HG02588 (cell line): ENCODE measurements at regions not wholly inside any gene's neighbourhood (a gene's known extent, or its start where the extent isn't known, plus 50 kb on each side); places are given as distances from the start of the nearest gene placed in this dataset.
"Not testable (repeated sequence)": the region's sequence is repeated elsewhere in the genome, so short reads cannot be mapped to it uniquely, and the experiment has no call there.

Source experiments
- ATAC-seq: cut with Tn5 transposase; IDR thresholded peaks from one replicate; pipeline ENCODE4 v1.9.1; 2021; ENCODE audit warnings: mild to moderate bottlenecking, moderate library complexity; ENCODE audit not compliant: unreplicated experiment

DNA sequence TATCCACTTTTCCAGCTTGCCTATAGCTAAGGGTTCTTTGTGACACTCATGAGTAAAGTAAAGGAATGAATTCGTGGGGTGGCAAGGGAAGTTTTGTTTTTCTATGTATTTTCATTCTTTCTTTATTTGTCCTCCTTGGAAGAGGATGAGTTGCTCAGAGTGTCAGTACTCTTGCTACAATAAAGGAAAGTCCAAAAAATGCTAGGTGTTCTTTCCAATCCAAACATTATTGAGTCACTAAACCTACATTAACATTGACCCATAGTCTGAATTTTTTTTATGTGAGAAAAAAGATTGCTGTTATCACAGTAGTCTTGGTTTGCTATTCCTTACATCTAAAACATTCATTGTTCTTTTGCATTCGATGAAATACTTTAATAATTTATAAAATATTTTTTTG, 959.9 kb upstream of the ADGRL4 start:
- ATAC-seq: no peak

DNA sequence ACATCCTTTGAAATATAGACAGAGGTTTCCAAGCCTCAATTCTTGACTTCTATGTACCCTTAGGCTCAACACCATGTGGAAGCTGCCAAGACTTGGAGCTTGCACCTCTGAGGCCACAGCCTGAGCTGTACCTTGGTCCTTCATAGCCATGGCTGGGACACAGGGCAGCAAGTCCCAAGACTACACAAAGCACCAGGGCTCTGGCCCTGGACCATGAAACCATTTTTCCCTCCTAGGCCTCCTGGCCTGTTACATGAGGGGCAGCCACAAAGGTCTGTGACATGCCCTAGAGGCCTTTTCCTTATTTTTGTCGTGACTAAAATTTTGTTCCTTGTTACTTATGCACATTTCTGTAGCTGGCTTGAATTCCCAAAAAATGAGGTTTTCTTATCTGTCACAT, 953.1 kb upstream of the ADGRL4 start:
- ATAC-seq: no peak

DNA sequence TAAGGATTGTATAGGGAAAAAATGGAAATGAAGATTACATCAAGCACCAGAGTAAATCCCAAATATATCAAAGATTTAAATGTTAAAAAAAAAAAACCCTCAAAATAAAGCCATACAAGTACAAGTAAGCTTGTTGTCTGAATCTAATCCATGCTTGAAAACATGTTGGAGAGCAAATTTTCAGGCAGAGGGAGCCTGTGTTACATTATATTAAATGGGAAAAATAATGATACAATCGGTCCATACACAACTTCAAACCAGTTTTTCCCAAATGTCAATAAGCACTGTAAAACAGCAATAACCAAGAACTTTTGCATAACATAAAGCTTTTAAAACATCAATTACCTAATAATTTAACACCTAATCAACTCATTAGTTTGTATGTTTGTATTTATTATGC, 949.4 kb upstream of the ADGRL4 start:
- no peak for ATAC-seq

DNA sequence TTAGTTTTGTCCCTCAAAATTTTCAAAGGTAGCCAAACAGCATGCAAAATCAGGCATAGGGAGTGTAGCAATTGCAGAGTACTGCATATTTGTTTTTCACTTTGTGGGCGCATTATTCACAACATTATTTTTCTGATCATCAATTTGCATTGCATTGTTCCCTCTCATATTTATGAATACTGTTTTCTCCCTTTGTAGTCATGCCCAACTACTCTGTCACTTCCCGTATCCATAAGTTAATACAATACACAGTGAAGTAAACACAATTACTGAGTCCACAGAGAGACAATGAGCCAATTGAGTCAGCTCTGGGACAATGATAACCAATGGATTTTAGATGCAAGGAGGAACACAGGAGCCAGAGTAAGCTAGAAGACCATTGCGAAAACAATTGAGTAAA, 944.0 kb upstream of the ADGRL4 start:
- ATAC-seq: no peak

DNA sequence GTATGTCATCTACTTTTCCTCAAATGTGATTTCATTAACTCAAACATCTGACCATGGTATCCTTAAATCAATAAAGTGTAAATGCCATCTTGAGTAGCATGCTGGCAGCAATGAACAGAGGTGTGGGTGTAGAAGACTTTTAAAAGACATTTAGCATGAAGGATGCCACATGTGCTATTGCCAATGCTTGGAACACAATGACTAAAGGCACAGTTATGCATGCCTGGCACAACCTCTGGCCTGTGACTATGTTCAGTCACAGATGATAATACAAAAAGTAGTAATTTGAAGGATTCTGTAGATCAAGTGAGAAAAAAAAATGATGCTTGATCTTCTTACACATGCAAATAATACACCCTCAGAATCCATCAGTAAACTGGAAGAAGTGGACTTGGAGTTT, 938.9 kb upstream of the ADGRL4 start:
- ATAC-seq: no peak

DNA sequence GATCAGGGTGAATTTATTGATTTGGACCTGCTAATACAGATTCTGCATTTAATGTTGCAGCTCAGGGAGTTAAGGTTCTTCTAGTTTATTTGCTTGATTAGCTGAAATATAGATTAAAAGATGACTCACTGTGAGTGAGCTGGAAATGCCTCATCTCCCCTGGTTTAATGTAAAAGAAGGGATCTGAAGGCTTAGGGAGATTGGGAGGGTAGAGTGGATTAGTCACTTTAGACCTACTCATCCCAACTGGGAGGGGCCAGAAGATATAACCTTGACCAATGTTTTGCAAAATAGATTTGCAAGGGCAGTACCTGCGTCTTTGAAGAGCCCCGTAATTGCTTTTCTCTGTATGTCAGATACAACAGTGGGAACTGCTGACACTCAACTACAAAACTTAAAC, 922.8 kb upstream of the ADGRL4 start:
- ATAC-seq: no peak

DNA sequence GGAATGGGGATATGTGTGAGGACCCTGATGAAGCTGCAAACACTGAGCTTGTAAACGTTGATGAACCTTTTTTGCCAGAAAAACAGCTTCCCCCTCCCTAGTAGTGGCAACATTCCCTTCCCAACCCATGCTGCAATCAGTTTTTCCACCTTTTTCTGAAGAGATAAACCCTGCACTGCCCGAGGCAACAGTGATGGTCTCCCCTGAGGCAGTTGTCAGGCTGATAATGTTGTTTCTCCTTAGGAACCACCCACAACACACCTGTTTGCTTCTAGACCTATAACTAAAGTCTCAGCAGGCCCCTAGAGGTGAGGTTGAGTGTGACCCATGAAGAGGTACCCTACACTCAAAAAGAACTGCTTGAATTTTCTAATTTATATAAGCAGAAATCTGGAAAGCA, 922.4 kb upstream of the ADGRL4 start:
- no peak for ATAC-seq

DNA sequence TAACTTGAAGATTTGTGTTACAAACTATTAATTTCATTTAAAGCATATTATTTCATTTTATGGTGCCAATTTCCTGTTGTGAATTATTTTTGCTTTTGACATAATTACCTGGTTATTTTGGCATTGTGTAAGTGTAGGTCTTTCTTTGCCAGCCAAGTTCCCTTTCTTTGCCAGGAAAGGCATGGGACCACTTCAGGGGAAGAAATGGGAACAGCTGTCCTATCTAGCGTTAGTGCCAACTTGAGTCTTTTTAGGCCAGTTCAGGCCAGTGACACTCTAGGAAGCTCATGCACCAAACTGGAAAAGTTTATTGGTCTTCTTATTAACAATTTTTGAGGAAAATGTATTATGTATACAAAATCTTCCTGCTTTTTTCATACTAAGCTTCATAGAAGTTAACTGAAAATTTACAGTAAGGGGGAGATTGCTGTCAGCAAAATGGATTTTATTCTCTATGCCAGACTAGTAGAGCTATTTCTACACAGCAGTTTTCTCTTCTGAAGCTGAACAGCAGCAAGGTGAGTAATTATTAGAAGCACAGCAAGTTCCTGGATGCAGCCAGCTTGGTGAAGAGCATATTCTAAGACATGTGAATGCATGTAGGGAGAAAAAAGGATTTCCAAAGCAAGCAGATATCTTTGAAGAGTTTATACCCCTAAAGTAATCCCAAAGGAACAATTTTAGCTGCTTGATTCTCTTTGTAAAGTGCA, 914.6 kb upstream of the ADGRL4 start:
- ATAC-seq: no peak

DNA sequence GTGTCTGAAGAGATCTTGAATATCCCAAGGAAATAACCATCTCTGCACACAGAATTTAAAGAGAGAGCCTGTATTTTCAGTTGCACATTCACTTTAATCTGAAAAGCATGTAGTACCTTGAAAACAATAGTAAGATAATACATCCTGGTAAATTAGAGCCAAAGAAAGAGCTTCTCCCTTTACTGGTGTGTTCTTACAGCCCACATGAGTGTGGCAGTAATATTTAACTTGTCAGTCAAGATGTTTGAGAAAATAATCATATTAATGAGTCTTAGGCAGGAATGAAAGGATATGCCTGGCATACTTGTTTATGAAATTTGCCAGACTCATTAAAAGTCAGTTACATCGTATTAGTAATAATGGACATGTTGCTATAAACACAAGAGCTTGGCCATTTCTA, 908.4 kb upstream of the ADGRL4 start:
- ATAC-seq: no peak

DNA sequence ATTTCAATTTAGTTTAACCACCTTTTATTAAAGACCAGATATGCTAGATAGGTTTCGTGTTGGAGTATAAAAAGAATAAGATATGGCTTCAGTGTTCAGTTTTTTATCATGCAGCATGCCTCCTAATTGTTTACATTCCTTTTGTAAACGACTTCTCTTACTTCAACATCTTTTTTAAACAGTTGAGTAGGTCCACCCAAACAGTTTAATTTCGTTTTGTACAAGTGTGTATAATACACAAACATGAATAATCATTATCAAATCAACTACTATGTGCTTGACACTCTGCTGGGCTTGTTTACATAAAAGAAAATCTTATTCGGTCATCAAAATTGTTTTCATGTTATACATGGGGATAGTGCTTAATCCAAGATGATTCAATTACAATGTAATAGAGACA, 906.3 kb upstream of the ADGRL4 start:
- ATAC-seq: no peak

DNA sequence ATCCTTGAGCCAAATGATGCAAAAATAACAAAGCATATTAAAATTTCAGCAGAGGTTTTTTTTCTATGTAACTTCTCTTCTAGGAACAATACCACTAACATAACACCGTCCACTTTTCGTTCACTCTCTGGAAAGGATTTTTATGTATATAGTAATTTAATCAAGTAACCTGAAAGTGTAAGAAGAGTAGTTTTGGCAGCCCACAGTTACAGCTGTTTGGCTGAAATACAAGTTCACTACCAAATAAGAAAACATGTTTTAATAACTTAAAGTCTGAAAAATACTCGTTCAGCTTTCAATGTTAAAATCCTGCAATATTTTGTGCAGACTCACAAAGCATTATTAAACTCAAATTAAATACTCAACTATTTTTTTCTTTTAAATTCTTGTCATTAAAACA, 896.8 kb upstream of the ADGRL4 start:
- no peak for ATAC-seq

DNA sequence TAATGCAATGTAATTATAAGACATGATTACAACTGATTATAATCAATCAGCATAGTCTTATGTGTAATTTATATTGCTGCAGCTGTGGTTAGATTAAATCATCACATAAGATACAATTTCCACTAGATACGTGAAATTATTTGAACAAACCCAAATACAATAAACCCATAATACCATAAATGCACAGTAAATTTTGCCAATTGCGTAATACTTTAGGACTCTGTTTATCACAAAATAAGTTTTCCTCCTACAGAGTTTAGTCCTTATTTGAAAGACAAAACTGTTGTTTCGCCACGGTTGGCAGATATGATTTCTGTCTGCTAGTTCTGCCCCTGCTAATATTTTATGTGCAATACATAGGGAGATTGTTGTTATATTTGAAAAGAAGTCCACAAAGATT, 895.9 kb upstream of the ADGRL4 start:
- no peak for ATAC-seq

DNA sequence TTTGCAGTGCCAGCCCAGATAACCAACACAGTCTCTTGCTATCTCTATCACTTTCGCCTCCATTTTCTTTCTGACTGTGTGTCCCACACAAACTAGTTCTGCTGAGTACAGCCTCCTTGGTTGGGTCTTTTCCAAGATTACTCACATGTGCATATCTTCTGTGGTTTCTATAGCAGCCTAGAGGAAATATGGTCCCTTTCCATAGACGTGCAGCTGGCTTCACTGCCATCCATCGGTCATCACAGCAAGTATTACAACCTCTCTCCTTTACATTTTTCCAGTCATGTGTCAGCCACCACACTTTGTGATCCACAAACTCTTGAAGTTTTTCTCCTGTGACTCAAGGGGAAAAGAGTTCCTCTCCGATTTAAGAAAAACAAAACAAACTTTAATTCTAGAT, 893.4 kb upstream of the ADGRL4 start:
- no peak for ATAC-seq

DNA sequence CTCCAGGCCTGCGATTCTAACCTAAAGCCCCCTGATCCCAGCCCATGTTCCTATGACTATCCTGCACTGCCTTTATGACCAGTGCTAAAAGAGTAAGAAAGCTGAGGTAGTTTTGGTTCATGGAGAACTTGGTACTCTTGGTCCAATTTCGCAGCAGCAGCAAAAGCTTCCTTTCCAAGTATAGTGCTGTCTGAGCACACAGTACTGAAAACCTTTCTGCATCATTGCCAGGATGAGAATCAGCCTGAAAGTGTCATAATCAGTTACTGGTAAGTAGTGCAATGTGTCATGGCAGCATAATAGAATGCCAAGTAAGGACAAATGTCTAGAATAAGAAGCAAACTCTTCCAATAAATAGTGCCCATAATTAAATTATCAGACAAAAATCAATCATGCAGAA, 889.6 kb upstream of the ADGRL4 start:
- ATAC-seq: no peak

DNA sequence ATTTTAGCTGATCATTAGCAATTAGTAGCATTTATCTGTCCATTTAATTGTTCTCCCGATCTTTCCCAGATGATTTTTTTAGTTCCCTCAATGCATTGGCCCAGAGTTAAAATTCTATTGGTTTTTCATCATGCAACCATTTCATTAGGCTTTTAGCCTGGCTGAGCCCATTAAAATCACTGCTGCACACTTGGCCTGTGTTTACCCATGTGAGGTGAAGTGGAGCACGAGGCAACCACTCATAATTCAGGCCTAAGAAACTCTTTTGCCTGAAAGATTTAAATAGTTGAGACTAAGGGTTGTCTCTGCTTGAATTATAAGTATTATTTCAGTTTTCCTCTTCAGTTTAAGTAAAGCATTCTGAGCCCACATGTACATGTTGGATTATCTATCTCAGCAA, 889.0 kb upstream of the ADGRL4 start:
- ATAC-seq: no peak

DNA sequence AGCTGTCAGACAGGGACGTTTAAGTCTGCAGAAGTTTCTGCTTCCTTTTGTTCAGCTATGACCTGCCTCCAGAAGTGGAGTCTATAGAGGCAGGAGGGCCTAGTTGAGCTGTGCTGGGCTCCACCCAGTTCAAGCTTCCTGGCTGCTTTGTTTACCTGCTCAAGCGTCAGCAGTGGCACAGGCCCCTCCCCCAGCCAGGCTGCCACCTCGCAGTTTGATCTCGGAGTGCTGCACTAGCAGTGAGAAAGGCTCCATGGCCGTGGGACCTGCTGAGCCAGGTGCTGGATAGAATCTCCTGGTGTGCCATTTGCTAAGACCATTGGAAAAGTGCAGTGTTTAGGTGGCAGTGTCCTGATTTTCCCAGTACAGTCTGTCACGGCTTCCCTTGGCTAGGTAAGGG, 887.6 kb upstream of the ADGRL4 start:
- ATAC-seq: not testable (repeated sequence)

DNA sequence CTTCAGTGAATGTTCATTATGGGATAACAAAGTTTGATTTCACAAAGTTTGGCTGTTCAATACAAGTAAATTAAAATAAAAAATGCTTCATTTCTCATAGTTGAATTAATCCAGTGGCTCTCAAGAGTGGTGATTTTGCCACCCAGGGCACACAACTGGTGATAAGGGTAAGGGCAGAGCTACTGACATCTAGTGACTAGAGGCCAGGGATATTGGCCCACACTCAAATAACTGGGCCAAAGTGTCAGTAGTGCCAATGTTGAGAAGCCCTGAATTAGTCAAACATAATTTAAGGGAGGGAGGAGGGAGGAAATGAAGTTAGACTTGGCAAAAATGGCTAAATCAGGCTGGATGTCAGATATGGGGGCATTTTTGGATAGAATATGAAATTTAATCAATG, 880.5 kb upstream of the ADGRL4 start:
- ATAC-seq: no peak

DNA sequence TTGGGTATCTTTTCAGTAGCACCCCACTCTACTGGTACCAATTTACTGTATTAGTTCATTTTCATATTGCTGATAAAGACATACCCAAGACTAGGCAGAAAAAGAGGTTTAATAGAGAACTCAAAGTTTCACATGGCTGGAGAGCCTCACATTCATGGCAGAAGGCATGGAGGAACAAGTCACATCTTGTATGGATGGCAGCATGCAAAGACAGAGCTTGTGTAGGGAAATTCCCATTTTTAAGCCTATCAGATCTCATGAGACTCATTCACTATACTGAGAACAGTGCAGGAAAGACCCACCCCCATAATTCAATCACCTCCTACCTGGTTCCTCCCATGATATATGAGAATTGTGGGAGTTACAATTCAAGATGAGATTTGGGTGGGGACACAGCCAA, 878.6 kb upstream of the ADGRL4 start:
- ATAC-seq: no peak

DNA sequence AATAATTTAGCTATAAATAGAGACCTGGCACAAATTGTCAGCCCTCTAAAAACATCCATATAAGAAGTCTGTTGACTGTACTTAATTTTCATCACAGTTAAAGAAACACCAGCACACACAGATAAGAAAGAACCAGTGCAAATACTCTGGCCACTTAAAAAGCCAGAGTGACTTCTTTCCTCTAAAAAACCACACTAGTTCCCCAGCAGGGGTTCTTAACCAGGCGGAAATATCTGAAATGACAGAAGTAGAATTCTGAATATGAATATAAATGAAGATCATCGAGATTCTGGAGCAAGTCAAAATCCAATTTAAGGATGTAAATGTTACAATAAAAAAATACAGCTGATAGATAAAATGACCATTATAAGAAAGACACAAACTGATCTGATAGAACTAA, 870.6 kb upstream of the ADGRL4 start:
- ATAC-seq: no peak

DNA sequence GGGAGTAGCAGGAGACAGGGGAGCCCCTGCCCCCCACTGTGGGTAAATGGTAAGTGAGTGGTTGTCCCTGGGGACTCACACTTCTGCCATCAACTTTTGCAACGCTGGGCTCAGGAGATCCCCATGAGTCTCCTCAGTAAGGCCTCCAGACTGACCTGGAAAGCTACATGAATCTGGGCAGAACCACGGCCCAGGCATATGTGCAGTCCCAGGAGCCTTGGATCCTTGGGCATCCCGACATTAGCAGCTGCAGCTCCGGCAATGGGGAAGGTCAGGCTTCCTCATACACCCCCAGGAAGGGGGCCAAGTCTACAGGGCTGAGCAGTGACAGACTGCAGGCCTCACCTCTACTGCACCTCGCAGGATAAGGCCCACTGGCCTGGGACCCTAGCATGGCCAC, 868.7 kb upstream of the ADGRL4 start:
- ATAC-seq: no peak

DNA sequence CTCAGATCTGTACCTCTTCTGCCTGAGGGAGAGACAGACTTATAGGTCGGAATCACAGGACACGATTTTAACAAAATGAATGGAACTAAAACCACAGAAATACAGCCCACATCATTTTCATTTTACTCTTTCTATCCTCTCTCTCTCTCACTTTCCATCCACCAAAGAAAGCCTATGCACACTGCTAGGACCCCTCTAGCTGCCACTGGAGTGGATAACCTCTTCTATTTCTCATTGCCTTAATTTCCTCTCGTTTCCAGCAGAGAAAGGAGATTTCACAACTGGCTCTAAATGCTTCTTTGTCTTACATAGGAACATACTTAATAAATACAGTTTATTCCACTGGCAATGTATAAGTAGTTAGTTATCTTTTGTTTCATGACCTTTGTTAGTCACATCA, 867.8 kb upstream of the ADGRL4 start:
- ATAC-seq: no peak

DNA sequence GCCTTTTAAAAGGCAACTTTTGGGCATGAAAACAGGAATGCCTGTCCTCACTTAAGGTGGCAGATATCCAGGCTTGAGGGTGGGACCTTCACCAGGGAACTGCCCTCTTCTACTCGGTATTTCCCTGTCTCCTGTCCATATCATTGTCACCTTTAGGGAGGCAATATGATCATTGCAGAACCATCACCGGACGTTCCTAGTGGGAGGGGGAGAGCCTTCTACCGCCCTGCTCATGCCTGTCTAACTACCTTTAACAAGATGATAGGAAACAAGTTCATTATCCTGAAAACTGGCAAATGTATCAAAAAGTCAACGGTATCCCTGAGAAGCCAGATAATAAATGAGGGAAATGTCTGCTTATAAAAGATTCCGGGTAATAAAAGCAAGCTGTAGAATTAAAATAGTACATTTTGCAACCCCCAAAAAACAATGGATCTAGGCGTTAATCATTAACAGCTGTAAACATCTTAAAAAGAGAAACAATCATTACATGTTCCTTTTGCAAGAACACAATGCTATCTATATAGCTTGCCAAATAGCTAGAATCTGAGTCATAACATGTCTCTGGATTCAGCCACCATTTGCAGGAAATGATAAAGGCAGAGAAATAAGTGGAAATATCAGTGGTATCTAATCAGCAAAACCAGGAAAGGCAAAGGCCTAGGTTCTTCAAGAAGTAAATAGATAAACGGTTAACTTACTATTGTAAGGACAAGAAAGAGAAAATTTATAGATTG, 852.9 kb upstream of the ADGRL4 start:
- no peak for ATAC-seq

DNA sequence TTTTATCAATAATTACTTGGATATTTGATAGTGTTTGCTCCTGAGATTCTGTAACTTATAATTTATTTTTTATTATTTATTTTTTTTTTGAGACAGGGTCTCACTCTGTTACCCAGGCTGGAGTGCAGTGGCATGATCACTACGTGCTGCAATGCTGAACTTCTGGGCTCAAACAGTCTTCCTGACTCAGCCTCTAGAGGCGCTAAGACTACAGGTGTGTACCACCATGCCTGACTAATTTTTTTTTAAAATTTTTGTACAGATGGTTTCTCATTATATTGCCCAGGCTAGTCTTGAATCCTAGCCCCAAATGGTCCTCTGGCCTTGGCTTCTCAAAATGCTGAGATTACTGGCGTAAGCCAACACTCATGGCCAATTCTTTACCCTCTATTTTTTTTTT, 845.5 kb upstream of the ADGRL4 start:
- no peak for ATAC-seq
